Peyer's patch (tissue), 4 donors: ENCODE measurements at regions not wholly inside any gene's neighbourhood (a gene's known extent, or its start where the extent isn't known, plus 50 kb on each side); places are given as distances from the start of the nearest gene placed in this dataset.

Experiments used
- POLR2A ChIP-seq, 2 donors: fragments of 450-650 bp; IDR thresholded peaks; one replicate each; pipeline ENCODE4 v1.5.1; 2017; ENCODE audit warnings: antibody characterized with exemption in 2 of 2, mild to moderate bottlenecking in 2 of 2, moderate library complexity in 2 of 2
- TF ChIP-seq, protein P1 (sequence below), 6 experiments: fragments of 450-650 bp in 4 of 6; fragments of 200-600 bp in 2 of 6; sonication (generic) in 1 of 6; IDR thresholded peaks; one replicate each; pipeline ENCODE4 v1.5.1; 2017 to 2019; ENCODE audit warnings: antibody characterized with exemption in 6 of 6, mild to moderate bottlenecking in 3 of 6, moderate library complexity in 1 of 6

DNA sequence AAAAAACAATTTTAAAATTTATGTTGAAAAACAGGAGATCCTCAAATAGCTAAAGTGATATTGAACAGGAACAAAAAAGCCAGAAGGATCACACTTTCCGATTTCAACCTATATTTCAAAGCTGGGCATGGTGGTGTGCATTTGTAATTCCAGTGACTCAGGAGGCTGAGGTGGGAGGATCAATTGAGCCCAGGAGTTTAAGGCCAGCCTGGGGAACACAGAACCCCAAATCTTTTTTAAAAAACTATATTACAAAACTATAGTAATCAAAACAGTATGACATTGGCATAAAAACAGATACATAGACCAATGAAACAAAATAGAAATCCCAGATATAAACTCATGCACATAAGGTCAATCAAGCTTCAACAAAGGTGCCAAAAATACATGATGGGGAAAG is 68.4 kb downstream of the MEX3B start:
- TF ChIP-seq, protein P1, sequence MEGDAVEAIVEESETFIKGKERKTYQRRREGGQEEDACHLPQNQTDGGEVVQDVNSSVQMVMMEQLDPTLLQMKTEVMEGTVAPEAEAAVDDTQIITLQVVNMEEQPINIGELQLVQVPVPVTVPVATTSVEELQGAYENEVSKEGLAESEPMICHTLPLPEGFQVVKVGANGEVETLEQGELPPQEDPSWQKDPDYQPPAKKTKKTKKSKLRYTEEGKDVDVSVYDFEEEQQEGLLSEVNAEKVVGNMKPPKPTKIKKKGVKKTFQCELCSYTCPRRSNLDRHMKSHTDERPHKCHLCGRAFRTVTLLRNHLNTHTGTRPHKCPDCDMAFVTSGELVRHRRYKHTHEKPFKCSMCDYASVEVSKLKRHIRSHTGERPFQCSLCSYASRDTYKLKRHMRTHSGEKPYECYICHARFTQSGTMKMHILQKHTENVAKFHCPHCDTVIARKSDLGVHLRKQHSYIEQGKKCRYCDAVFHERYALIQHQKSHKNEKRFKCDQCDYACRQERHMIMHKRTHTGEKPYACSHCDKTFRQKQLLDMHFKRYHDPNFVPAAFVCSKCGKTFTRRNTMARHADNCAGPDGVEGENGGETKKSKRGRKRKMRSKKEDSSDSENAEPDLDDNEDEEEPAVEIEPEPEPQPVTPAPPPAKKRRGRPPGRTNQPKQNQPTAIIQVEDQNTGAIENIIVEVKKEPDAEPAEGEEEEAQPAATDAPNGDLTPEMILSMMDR (IDR thresholded peaks at IDR 0.05), result no peak
- no peak for TF ChIP-seq POLR2A (IDR thresholded peaks at IDR 0.05)
